ENCODE measurements at regions not wholly inside any gene's neighbourhood (a gene's known extent, or its start where the extent isn't known, plus 50 kb on each side); places are given as distances from the start of the nearest gene placed in this dataset.
"Not testable (repeated sequence)": the region's sequence is repeated elsewhere in the genome, so short reads cannot be mapped to it uniquely, and the experiment has no call there.

DNA sequence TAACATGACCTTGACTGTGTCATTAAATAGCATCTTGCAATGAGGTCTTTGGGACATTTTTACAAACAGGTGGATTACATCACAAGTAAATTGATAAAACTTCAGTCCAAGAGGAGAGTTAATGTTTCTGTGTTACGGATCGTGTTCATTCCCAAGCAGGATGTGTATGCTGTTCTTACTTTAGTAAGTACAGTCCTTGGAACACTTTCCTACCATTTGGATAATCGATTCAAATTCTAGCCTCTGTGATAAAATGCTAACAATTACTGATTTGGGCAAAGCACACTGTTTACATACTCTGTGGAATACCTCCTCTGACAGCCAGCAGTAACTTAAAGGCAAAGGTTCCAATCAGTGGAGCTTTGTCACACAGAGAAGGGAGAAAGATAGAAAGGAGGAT is 351.7 kb downstream of the FAT3 start:
- POLR2A ChIA-PET, result no interaction called here
- Mint-ChIP-seq H3K4me3 (no peak overlapping the region), H3K36me3 (ENCODE audit: low read depth) (no peaks in the 10 kb centered on the region), H3K27ac (no peak overlapping the region), H3K9me3 (no peaks in the 10 kb centered on the region), H3K27me3 (no peaks in the 10 kb centered on the region), H3K4me1 (no peaks in the 10 kb centered on the region)
- DNase-seq, result no peak
- CTCF ChIA-PET, result no interaction called here

DNA sequence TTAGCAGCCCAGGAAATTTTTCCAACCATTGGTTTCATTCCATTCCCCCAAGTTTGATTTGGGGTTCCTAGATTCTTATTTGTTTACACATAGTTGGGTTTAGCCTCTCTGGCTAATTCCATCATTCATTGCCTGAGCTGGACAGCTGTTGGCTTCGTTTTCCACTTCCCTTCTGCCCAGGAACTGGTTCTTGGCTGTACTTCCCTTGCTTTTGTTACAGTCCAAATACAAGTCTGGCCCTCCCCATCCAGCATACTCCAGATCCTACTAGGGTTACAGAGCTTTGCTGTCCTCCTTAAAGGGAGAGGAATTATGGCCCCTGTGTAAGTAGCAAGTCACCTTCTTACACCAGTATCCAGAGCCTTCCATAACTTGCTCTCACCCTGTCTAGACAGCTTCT is 356.3 kb downstream of the FAT3 start:
- POLR2A ChIA-PET, result no interaction called here
- H3K27me3 Mint-ChIP-seq, result no peaks in the 10 kb centered on the region
- H3K9me3 Mint-ChIP-seq, result no peaks in the 10 kb centered on the region

DNA sequence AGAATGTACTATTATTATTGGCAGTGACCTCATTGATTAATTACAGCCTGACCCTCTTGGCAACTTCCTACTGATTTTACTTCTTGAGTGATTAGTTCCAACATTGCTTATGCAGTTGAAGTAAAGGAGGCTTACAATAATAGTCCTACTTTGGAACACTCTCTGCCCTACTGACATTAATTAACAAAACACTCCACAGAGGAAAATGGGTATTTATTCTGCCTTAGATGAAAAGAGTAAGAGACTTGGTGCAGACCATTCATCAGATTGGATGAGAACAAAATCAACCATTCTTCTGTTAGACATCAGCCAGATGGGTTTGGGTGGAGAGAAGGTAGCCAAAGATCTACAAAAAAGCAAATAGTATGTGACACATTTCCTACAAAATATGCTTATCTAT is 363.8 kb downstream of the FAT3 start:
- no peak overlapping the region for H3K4me3 Mint-ChIP-seq
- no peaks in the 10 kb centered on the region for H3K27me3 Mint-ChIP-seq
- no peak for DNase-seq
- H3K36me3 Mint-ChIP-seq (ENCODE audit: low read depth), result no peaks in the 10 kb centered on the region
- ChIA-PET CTCF (no interaction called here), POLR2A (no interaction called here)
- H3K27ac Mint-ChIP-seq, result no peak overlapping the region
- no peaks in the 10 kb centered on the region for H3K9me3 Mint-ChIP-seq
- no peaks in the 10 kb centered on the region for H3K4me1 Mint-ChIP-seq

More for the DNA sequence above, 356.3 kb downstream of the FAT3 start:
- no peak overlapping the region for H3K27ac Mint-ChIP-seq
- CTCF ChIA-PET, result no interaction called here
- H3K4me3 Mint-ChIP-seq, result no peak overlapping the region
- no peak for DNase-seq
- no peaks in the 10 kb centered on the region for H3K4me1 Mint-ChIP-seq
- H3K36me3 Mint-ChIP-seq (ENCODE audit: low read depth), result no peaks in the 10 kb centered on the region

DNA sequence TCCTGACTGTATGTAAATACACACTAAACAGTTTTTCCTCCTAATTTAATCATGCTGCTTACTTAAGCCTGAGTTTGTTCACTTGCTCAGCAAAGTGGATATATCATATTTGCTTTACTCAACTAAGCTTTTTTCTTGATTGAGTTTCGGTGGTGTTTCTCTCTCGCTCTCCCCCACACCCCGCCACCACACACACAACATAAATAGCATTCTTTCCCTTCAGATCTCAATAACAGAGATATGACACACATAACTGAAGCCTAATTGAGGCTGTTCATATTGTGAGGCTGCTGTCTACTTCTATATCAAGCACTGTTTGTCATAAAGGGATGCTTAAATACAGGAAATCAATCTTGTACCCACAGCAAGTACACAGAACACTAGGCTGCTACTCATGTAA is 364.9 kb downstream of the FAT3 start:
- no peaks in the 10 kb centered on the region for H3K36me3 Mint-ChIP-seq (ENCODE audit: low read depth)
- no peaks in the 10 kb centered on the region for H3K9me3 Mint-ChIP-seq
- no peak for DNase-seq
- CTCF ChIA-PET, result no interaction called here
- H3K27me3 Mint-ChIP-seq, result no peaks in the 10 kb centered on the region
- no peaks in the 10 kb centered on the region for H3K4me1 Mint-ChIP-seq
- H3K27ac Mint-ChIP-seq, result no peak overlapping the region
- POLR2A ChIA-PET, result no interaction called here
- no peak overlapping the region for H3K4me3 Mint-ChIP-seq

DNA sequence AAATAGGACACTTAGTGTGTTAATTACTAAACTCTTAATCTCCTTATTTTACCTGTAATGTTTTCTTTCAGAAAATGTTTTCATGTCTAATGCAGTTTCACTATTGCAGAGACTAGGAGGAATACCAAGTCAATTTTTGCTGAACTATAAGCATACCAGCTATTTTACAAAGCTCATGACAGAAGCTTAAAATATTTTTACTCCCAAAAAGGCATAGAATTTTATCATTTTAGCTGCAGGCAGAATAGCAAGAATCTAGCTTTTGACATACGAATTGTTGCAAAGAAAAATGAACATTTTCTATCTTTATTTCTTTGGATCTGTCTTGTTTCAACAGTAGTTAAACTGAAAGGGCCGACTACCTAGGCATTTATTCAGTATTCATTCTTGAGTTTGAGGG is 366.9 kb downstream of the FAT3 start:
- DNase-seq, result no peak
- H3K4me1 Mint-ChIP-seq, result no peaks in the 10 kb centered on the region
- no peaks in the 10 kb centered on the region for H3K9me3 Mint-ChIP-seq
- no peak overlapping the region for H3K27ac Mint-ChIP-seq
- no peaks in the 10 kb centered on the region for H3K27me3 Mint-ChIP-seq
- ChIA-PET POLR2A (no interaction called here), CTCF (no interaction called here)
- H3K4me3 Mint-ChIP-seq, result no peak overlapping the region
- no peaks in the 10 kb centered on the region for H3K36me3 Mint-ChIP-seq (ENCODE audit: low read depth)

DNA sequence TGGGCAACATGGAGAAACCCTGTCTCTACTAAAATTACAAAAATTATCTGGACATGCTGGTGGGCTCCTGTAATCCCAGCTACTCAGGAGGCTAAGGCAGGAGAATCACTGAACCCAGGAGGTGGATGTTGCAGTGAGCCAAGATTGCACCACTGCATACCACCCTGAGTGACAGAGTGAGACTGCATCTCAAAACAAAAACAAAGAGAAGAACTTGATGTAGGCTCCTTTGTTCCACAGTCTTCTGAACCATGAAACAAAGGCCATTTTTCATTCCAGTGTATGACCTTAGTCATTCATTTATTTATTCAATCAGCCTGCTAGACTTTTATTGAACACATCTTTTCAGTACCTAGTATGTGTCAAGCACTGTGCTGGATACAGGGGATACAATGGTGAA is 369.6 kb downstream of the FAT3 start:
- Mint-ChIP-seq H3K4me3 (no peak overlapping the region), H3K4me1 (no peaks in the 10 kb centered on the region), H3K27ac (no peak overlapping the region), H3K36me3 (ENCODE audit: low read depth) (no peaks in the 10 kb centered on the region), H3K27me3 (no peaks in the 10 kb centered on the region), H3K9me3 (no peaks in the 10 kb centered on the region)
- ChIA-PET POLR2A (no interaction called here), CTCF (no interaction called here)
- DNase-seq, result no peak

DNA sequence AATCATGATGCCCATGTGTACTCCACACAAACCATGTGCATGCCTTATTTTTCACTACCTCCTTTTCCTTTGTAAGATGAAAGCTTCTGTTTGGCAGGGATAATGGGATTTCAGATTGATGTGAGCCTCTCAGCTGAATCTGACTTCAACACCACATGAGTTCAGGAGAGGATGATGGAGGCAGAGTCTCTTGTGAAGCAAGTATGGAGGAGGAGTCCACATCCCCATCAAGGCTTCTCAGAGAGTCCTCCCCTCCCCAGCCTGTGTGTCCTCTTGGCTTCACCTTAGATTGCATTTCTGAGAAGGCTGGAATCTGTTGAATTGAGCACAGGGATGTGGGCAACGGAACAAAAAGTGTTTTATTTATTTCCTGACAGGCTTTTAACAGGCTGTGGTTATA is 370.4 kb downstream of the FAT3 start:
- H3K27me3 Mint-ChIP-seq, result no peaks in the 10 kb centered on the region
- DNase-seq, result no peak
- H3K27ac Mint-ChIP-seq, result no peak overlapping the region
- no peaks in the 10 kb centered on the region for H3K9me3 Mint-ChIP-seq
- ChIA-PET POLR2A (no interaction called here), CTCF (no interaction called here)
- no peak overlapping the region for H3K4me3 Mint-ChIP-seq
- H3K4me1 Mint-ChIP-seq, result no peaks in the 10 kb centered on the region
- no peaks in the 10 kb centered on the region for H3K36me3 Mint-ChIP-seq (ENCODE audit: low read depth)

DNA sequence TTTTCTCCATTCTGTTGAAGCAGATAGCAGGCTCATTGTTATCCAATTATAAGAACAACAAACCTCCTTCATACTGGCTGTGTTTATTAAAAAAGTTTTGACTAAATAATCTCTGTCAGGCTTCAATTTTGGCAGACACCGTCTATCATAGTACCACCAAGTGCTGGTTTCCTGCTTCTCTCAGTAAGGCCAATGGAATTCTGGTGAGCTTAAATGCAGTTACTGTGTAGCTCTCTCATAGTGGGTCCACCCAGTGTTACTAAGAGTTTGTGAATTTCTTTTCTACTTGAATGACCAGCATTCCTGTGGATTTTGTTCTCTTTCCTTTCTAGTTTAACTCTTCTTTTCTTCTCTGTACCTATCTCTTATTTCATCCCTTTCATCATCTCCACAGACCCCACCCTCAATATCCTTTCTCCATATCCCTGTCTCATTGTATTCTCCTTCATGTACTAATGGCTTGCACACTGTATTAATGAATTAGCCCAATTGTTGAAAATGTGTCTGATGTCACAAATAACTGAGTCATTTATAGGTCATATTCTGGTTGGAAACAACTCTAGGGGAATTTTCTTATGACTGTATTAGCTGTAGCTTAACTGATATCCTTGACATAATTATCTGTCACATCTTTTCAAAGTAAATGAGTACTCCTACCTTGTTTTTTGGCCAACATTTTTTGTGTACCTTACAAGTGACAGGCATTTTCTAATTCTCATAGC is 372.1 kb downstream of the FAT3 start:
- H3K27ac Mint-ChIP-seq, result no peak overlapping the region
- POLR2A ChIA-PET, result no interaction called here

DNA sequence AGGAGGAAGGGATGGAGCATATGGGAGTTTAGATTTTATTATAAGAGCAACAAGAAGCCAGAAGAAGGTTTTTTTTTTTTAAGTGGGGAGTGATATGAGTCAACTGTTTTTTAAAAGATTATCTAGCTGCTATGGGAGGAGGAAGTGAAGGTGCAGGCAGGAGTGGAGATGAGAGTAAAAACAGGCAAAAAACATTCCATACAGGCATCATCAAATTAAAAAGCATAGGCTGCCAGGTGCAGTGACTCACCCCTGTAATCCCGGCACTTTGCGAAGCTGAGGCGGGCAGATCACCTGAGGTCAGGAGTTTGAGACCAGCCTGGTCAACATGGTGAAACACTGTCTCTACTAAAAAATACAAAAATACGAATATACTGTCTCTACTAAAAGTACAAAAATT is 368.4 kb upstream of the MTNR1B start:
- no peak for DNase-seq
- Mint-ChIP-seq H3K4me3 (no peak overlapping the region), H3K9me3 (no peaks in the 10 kb centered on the region), H3K27ac (no peak overlapping the region), H3K4me1 (no peaks in the 10 kb centered on the region), H3K27me3 (no peaks in the 10 kb centered on the region), H3K36me3 (ENCODE audit: low read depth) (no peaks in the 10 kb centered on the region)
- CTCF ChIA-PET, result no interaction called here
- POLR2A ChIA-PET, result no interaction called here

More for the DNA sequence above, 372.1 kb downstream of the FAT3 start:
- CTCF ChIA-PET, result no interaction called here
- no peaks in the 10 kb centered on the region for H3K9me3 Mint-ChIP-seq
- H3K4me3 Mint-ChIP-seq, result no peak overlapping the region
- H3K4me1 Mint-ChIP-seq, result no peaks in the 10 kb centered on the region
- H3K36me3 Mint-ChIP-seq (ENCODE audit: low read depth), result no peaks in the 10 kb centered on the region
- H3K27me3 Mint-ChIP-seq, result no peaks in the 10 kb centered on the region
- DNase-seq, result no peak

DNA sequence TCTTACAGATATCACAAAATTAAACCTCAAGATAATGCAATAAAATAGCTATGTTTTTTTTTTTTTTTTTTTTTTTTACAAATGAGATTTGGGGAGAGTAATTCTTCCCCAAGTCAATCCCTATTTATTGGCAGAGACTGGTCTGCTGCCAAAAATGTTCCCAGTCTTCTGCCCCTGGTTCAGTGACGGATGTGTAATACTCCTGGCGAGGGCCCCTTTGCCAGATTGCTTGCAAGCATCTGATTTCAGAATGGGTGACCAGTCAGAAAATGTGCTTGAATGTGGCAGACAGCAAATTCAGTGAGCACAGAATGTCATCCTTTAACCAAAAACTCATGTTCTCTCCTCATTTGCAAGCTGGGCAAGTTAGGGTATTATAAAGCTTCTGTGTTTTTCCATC is 363.8 kb upstream of the MTNR1B start:
- H3K4me3 Mint-ChIP-seq, result no peak overlapping the region
- DNase-seq, result no peak
- H3K27me3 Mint-ChIP-seq, result no peaks in the 10 kb centered on the region
- no peak overlapping the region for H3K27ac Mint-ChIP-seq
- CTCF ChIA-PET, result no interaction called here
- H3K36me3 Mint-ChIP-seq (ENCODE audit: low read depth), result no peaks in the 10 kb centered on the region
- H3K9me3 Mint-ChIP-seq, result no peaks in the 10 kb centered on the region
- POLR2A ChIA-PET, result no interaction called here
- H3K4me1 Mint-ChIP-seq, result no peaks in the 10 kb centered on the region

DNA sequence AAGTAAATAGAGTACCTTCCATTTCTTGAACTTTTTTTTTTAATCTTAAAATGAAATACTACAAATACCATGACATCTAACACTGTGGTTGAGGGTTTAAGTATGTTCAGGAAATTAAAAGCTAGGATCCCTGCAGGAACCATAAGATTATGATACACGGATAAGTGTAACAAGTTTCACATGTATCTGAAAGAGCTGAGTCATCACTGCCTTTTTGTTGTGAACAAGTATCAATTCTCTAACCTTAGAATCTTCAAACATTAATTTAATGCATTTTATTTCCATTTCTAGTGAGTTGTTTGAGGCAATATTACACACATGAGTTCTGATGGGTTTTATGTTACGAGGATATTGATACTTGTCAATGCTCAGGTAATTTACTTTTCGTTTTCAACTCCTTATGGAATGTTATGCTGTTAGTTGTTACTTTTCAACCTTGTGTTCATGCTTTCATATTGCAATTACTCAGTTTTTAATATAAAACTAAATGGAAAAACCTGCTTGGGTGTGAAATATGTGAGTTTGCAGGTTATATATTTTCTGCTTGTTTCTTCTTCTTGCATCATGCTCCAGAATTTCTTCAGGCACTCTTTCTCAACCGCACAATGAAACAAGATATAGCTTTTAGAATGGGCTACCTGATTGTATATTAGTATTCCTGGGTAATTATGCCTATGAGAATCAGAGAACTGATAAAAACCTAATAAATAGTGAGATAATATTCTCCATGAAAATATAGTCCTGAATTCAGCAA is 361.3 kb upstream of the MTNR1B start:
- ChIA-PET POLR2A (no interaction called here), CTCF (no interaction called here)
- Mint-ChIP-seq H3K9me3 (no peaks in the 10 kb centered on the region), H3K36me3 (ENCODE audit: low read depth) (no peaks in the 10 kb centered on the region), H3K27me3 (no peaks in the 10 kb centered on the region), H3K27ac (no peak overlapping the region), H3K4me1 (no peaks in the 10 kb centered on the region), H3K4me3 (no peak overlapping the region)
- DNase-seq, result no peak

DNA sequence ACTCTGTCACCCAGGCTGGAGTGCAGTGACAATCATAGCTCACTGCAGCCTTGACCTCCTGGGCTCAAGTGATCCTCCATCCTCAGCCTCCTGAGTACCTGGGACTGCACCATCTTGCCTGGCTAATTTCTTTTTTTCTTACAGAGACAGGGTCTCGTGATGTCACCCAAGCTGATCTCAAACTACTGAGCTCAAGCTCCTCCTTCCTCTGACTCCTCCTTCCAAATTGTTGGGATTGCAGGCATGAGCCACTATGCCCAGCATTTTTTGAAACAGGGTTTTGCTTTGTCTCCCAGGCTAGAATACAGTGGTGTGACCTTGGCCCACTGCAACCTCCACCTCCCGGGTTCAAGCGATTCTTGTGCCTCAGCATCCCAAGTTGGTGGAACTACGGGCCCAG is 358.3 kb upstream of the MTNR1B start:
- CTCF ChIA-PET, result no interaction called here
- no peaks in the 10 kb centered on the region for H3K4me1 Mint-ChIP-seq
- no peaks in the 10 kb centered on the region for H3K27me3 Mint-ChIP-seq
- DNase-seq, result no peak
- no peak overlapping the region for H3K4me3 Mint-ChIP-seq
- H3K9me3 Mint-ChIP-seq, result no peaks in the 10 kb centered on the region
- no peaks in the 10 kb centered on the region for H3K36me3 Mint-ChIP-seq (ENCODE audit: low read depth)
- POLR2A ChIA-PET, result no interaction called here
- no peak overlapping the region for H3K27ac Mint-ChIP-seq

DNA sequence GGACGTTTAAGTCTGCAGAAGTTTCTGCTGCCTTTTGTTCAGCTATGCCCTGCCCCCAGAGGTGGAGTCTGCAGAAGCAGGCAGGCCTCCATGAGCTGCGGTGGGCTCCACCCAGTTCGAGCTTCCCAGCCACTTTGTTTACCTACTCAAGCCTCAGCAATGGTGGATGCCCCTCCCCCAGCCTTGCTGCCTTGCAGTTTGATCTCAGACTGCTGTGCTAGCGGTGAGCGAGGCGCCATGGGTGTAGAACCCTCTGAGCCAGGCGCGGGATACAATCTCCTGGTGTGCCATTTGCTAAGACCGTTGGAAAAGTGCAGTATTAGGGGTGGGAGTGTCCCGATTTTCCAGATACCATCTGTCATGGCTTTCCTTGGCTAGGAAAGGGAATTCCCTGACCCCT is 351.4 kb upstream of the MTNR1B start:
- H3K4me3 Mint-ChIP-seq; DNase-seq; H3K9me3 Mint-ChIP-seq; H3K4me1 Mint-ChIP-seq; H3K27me3 Mint-ChIP-seq; POLR2A ChIA-PET; CTCF ChIA-PET; H3K27ac Mint-ChIP-seq; H3K36me3 Mint-ChIP-seq (ENCODE audit: low read depth): not testable (repeated sequence)

DNA sequence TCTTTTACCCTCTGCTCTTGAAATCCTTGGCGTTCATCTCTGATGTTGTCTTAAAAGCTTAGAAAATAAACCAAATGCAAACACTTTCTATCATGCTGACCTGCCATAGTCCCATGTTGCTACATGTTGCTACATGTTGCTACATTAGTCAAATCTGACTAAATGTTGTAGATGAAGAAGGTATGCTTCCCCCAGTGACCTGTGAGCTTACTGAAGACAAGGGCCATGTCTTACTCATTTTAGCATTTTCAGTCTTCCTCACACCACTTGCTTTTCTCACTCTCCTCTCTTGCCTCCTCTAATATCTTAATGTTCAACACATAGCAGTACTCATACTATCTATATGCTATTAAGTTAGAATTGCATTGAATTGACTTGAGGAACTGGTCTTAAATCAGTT is 346.4 kb upstream of the MTNR1B start:
- Mint-ChIP-seq H3K9me3 (no peaks in the 10 kb centered on the region), H3K4me1 (no peaks in the 10 kb centered on the region), H3K27me3 (no peaks in the 10 kb centered on the region), H3K4me3 (no peak overlapping the region), H3K36me3 (ENCODE audit: low read depth) (no peaks in the 10 kb centered on the region), H3K27ac (no peak overlapping the region)
- DNase-seq, result no peak
- ChIA-PET POLR2A (no interaction called here), CTCF (no interaction called here)
